ENCODE measurements at regions not wholly inside any gene's neighbourhood (a gene's known extent, or its start where the extent isn't known, plus 50 kb on each side); places are given as distances from the start of the nearest gene placed in this dataset.

DNA sequence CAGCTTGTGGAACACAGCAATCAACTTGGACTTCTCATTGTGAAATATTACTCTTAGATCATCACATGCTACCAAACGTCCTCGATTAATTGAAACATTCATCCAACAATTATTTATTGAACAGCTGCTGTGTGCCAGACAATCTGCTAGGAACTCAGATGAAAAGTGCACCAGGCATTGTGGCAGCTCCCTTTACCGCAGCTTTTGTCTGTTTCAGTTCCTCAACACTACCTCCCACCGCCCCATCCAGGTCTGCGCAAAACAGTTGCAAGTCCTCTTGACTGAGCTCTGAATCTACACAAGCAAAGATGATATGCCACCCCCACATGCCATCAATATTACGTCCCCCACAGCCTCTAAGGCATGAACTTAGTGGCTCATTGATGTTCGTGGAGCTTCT lies 1094.4 kb upstream of the MAP3K7 start:
- in situ Hi-C loops (cut with MboI; ENCODE audit: low sequenced_read_pairs, unreplicated experiment): no loop called here
- TF ChIP-seq, protein P1, sequence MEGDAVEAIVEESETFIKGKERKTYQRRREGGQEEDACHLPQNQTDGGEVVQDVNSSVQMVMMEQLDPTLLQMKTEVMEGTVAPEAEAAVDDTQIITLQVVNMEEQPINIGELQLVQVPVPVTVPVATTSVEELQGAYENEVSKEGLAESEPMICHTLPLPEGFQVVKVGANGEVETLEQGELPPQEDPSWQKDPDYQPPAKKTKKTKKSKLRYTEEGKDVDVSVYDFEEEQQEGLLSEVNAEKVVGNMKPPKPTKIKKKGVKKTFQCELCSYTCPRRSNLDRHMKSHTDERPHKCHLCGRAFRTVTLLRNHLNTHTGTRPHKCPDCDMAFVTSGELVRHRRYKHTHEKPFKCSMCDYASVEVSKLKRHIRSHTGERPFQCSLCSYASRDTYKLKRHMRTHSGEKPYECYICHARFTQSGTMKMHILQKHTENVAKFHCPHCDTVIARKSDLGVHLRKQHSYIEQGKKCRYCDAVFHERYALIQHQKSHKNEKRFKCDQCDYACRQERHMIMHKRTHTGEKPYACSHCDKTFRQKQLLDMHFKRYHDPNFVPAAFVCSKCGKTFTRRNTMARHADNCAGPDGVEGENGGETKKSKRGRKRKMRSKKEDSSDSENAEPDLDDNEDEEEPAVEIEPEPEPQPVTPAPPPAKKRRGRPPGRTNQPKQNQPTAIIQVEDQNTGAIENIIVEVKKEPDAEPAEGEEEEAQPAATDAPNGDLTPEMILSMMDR (IDR thresholded peaks at IDR 0.05; ENCODE audit: borderline replicate concordance, control extremely low read depth, extremely low read depth, insufficient read depth, missing control alignments): no peak
- DNase-seq (ENCODE audit: low spot score): no peak

DNA sequence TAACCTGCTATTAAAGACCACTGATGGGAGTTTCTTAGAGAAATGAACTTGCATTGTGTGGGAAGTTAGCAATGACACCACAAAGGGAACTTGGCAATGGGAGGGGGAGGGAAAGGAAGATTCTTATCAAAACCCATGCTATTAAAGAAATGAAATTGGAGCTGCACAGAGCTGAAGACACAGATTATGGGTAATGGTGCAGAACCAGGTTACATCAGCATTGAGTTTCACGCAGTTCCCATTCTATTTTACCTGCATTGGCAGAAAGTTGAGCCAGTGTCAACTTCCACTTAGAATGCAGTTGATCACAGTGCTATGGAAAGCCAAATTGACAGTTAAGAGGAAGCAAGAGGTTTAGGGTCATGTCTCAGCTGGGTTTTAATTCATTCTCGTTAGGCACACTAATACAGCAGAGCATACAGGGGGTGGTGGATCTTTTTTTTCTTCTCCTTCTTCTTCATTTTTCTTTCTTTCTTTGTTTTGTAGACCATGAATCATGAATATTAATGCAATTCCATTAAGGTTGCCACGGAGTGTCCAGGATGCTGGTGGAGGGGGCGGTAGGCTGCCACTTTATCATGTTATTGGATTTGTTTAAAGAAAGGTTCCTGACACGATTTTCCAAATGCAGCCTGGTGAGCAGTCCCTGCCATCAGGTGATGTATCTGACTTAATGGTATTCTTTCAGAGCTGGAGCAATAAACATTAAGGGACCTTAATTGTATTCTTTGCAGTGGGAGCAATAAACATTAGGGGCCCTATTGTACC lies 1092.0 kb upstream of the MAP3K7 start:
- DNase-seq (ENCODE audit: low spot score): no peak
- TF ChIP-seq, protein P1 (IDR thresholded peaks at IDR 0.05; ENCODE audit: borderline replicate concordance, control extremely low read depth, extremely low read depth, insufficient read depth, missing control alignments): no peak
- in situ Hi-C loops (cut with MboI; ENCODE audit: low sequenced_read_pairs, unreplicated experiment): no loop called here

DNA sequence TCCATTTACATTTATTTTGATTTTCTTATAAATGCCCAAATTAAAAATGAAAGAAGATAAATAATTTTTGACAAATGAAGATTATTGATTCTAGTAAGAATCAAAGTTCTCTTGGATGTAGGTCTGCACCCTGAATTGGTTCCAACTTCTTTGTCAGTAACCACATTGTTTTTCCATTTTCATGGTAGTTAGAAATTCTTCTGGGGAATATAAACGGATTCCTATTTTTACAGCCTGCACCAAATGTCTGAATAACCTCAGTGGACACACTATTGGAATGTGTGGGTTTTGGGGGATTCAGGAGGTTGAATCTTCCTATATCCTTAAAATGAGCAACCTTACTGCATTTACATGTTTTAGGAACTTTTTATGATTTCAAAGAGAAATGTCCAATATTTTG lies 1085.3 kb upstream of the MAP3K7 start:
- TF ChIP-seq, protein P1 (IDR thresholded peaks at IDR 0.05; ENCODE audit: borderline replicate concordance, control extremely low read depth, extremely low read depth, insufficient read depth, missing control alignments): no peak
- in situ Hi-C loops (cut with MboI; ENCODE audit: low sequenced_read_pairs, unreplicated experiment): no loop called here
- DNase-seq (ENCODE audit: low spot score): no peak

DNA sequence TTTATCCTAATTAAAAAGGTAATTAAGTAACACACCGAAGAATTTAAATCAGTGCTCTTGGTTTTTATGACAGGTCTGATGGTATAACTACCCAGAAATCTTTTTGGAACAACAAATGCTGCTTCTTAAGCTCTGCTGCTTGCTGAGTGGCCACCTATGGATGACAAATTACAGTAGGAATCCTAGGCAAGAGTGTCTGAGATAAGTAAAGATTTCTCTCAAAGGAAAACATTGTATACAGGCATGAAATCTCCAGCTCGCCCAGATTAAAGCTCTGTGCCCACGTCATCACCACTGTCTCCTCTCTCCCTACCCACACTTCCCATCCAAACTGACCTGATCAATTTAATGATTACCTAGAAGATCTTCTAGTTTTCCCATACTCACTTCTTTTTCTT lies 1083.0 kb upstream of the MAP3K7 start:
- no peak for DNase-seq (ENCODE audit: low spot score)
- TF ChIP-seq, protein P1 (IDR thresholded peaks at IDR 0.05; ENCODE audit: borderline replicate concordance, control extremely low read depth, extremely low read depth, insufficient read depth, missing control alignments): no peak
- in situ Hi-C loops (cut with MboI; ENCODE audit: low sequenced_read_pairs, unreplicated experiment): no loop called here

DNA sequence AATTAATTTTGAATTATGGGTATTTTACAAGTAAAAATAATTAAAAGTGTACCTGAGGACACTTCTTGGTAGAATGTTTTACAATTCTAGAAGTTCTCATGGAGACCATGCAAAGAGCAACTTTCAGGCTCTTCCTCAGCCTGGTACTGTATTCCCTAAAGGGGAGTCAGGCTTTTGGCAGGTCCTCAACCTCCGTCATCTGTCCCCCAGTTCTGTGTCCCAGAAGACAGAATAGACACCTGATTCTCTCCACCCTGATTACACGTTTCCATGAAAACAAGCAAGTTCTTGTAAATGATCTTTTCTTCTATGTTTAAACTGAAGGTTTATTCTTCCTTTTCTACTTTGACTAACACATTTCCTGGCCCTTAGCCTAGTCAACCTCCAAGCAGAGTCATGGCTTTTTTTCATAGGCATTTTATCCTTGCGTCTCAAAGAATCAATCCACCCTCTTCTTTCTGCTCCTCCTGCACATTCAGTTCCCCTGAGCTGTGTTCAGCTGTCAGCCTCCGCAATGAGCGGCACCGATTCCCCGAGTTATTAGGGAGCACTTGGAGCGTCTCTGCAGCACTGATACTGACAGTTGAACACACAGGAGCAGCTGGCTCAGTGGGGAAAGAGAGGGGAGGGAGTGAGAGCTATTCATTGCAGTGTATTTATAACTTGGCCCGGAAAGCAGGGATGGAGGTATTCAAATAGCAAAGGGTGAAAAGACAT lies 1082.4 kb upstream of the MAP3K7 start:
- DNase-seq (ENCODE audit: low spot score): no peak
- TF ChIP-seq, protein P1 (IDR thresholded peaks at IDR 0.05; ENCODE audit: borderline replicate concordance, control extremely low read depth, extremely low read depth, insufficient read depth, missing control alignments): no peak
- in situ Hi-C loops (cut with MboI; ENCODE audit: low sequenced_read_pairs, unreplicated experiment): no loop called here

- TF ChIP-seq, protein P1 (IDR thresholded peaks at IDR 0.05; ENCODE audit: borderline replicate concordance, control extremely low read depth, extremely low read depth, insufficient read depth, missing control alignments): no peak
- in situ Hi-C loops (cut with MboI; ENCODE audit: low sequenced_read_pairs, unreplicated experiment): no loop called here
- no peak for DNase-seq (ENCODE audit: low spot score)
Measured at GRCh38 chr6:91667596-91667995, 1080.7 kb upstream of the MAP3K7 start.

Data from GM13976 (cell line).